ENCODE measurements at regions not wholly inside any gene's neighbourhood (a gene's known extent, or its start where the extent isn't known, plus 50 kb on each side); places are given as distances from the start of the nearest gene placed in this dataset.

DNA sequence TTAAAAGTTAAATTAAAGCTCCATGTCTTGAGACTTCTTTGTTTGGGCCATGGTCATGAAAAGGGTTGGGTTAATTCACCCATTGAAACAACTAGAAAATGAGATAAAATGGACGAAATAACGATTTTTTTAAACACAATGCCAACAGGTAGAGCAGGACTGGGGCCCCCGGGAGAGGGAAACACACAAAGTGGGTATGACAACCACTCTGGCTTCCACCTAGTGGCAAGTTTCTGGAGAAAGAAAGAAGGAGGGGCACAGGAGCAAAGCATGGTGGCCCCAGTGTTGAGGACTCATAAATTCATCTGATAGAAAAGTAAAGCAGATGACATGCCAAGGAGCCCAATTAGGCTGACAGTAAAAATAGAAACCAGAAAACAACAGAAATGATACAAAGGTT is 68.4 kb downstream of the MYEOV start:
- Histone ChIP-seq H4K5ac (ENCODE audit: insufficient read length, low read depth, low read length) (no peak overlapping the region), H3K79me2 (ENCODE audit: control insufficient read depth in 1 of 2, insufficient read depth in 2 of 2, low read length in 2 of 2) (no peaks in the 10 kb centered on the region), H3K36me3 (ENCODE audit: control insufficient read depth in 2 of 4, insufficient read depth in 4 of 4, low read length in 3 of 4) (no peaks in the 10 kb centered on the region), H2BK12ac (ENCODE audit: low read depth, low read length) (no peak overlapping the region), H4K20me1 (replicated peaks in 1 of 2; ENCODE audit: control insufficient read depth in 1 of 2, insufficient read depth in 2 of 2, low read length in 2 of 2) (no peaks in the 10 kb centered on the region), H3K27ac (ENCODE audit: low read depth, low read length) (no peak overlapping the region), H3K4me1 (replicated peaks in 1 of 4; ENCODE audit: control insufficient read depth in 3 of 4, insufficient read depth in 4 of 4, low read length in 3 of 4) (no peaks in the 10 kb centered on the region), H2BK5ac (ENCODE audit: low read depth, low read length) (no peak overlapping the region), H4K91ac (replicated peaks; ENCODE audit: insufficient read length, low read length) (no peak overlapping the region), H3K79me1 (ENCODE audit: low read depth, low read length) (no peaks in the 10 kb centered on the region), H3K4me2 (ENCODE audit: insufficient read depth in 1 of 2, low read depth in 2 of 2, low read length in 2 of 2) (no peak overlapping the region), H3K9me3 (ENCODE audit: insufficient read depth in 2 of 2, low read depth in 1 of 2, low read length in 1 of 2) (peaks cover 4 to 7% of the 10 kb centered on the region in 2 experiments; a peak in 2 of 4 replicates), H2BK120ac (replicated peaks; ENCODE audit: low read depth, low read length) (no peak overlapping the region), H3K56ac (replicated peaks; ENCODE audit: insufficient read length, low read depth, low read length) (no peak overlapping the region), H3K4me3 (ENCODE audit: extremely low read depth in 1 of 4, insufficient read depth in 2 of 4, low read depth in 3 of 4, low read length in 4 of 4) (no peak overlapping the region), H4K8ac (ENCODE audit: extremely low read depth, insufficient read depth, low read length) (no peak overlapping the region), H3K9ac (replicated peaks in 1 of 4; ENCODE audit: extremely low read depth in 1 of 4, low read depth in 3 of 4, low read length in 3 of 4) (no peak overlapping the region), H2BK15ac (ENCODE audit: low read length) (no peak overlapping the region), H3K23me2 (ENCODE audit: low read depth, low read length) (peaks cover 2% of the 10 kb centered on the region; the same call in 1 of the 2 replicates), H3K23ac (ENCODE audit: insufficient read length) (no peak overlapping the region), H2AFZ (ENCODE audit: low read length) (no peak overlapping the region), H3K18ac (ENCODE audit: extremely low read depth, low read length) (no peak overlapping the region), H2BK20ac (ENCODE audit: low read length) (no peak overlapping the region), H3K4ac (replicated peaks; ENCODE audit: insufficient read length, low read depth, low read length) (no peak overlapping the region), H3K27me3 (replicated peaks in 1 of 4; ENCODE audit: control insufficient read depth in 3 of 4, extremely low read depth in 1 of 4, insufficient read depth in 3 of 4, low read length in 3 of 4) (no peaks in the 10 kb centered on the region), H3K14ac (ENCODE audit: insufficient read length) (no peak overlapping the region), H2AK5ac (ENCODE audit: low read depth, low read length) (no peak overlapping the region)
- TF ChIP-seq CEBPB (IDR thresholded peaks at IDR 0.05; ENCODE audit: low read depth, low read length) (no peak), POLR2A (IDR thresholded peaks at IDR 0.05; ENCODE audit: control extremely low read depth in 1 of 2, low read depth in 2 of 2, low read length in 2 of 2) (no peak), RAD21 (IDR thresholded peaks at IDR 0.05 in 1 of 2, conservative IDR thresholded peaks at IDR 0.05 in 1 of 2; ENCODE audit: low read depth in 2 of 2, low read length in 2 of 2) (peak in 1 of 2 experiments; percentile 27; a peak in 1 of 4 replicates)
- ChIA-PET POLR2A (ENCODE audit: partially characterized antibody) (no interaction called here), CTCF (ENCODE audit: partially characterized antibody) (interaction anchor here (0.7 to 1.3 kb wide), 6 partner anchors 10 to 310 kb away, joined by 3 to 6 read pairs (median 3); no protein-coding TSS in a partner anchor)
- FAIRE-seq (no peak), DNase-seq (ENCODE audit: low read depth in 1 of 2, low spot score in 2 of 2) (peak in 1 of 2 experiments; percentile 33)
- 63% methylated on average over 3 of the region's 3 CpGs; no CpG with 5 or more reads in 1 of the 2 experiments for WGBS, 2 experiments (ENCODE audit: extremely low coverage in 1 of 2, insufficient coverage in 1 of 2, insufficient read length in 1 of 2, insufficient replicate concordance in 2 of 2, low coverage in 1 of 2, low lambda C conversion rate in 2 of 2, missing lambda C conversion rate in 1 of 2)

Data from H1 (cell line).